ENCODE measurements at regions not wholly inside any gene's neighbourhood (a gene's known extent, or its start where the extent isn't known, plus 50 kb on each side); places are given as distances from the start of the nearest gene placed in this dataset.

DNA sequence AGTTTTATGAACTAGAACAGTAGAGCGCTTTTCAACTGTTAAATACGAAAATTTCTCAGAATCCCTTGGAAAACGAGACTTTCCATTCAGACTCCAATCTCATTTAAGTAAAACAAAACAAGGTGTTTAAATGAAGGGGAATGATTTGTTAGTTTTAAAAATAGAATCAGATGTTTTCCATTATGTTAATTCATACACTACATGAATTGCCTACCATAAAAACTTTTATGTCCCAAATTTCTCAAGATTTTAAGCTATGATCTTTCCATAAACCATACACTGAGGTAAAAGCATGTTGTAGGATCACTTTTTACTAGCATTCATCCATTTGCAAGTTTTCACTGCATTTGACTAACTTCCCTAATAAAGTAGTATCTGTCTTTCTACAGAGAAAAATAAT, 180.3 kb upstream of the ZP4 start:
- H3K9ac ChIP-seq (ENCODE audit: low read length), result no peak overlapping the region
- H3K36me3 ChIP-seq (ENCODE audit: insufficient read depth, low read length), result no peaks in the 10 kb centered on the region
- H3K4me3 ChIP-seq (ENCODE audit: low read length), result no peak overlapping the region
- H3K79me2 ChIP-seq (replicated peaks; ENCODE audit: insufficient read depth, low read length), result no peaks in the 10 kb centered on the region
- H3K9me2 ChIP-seq (ENCODE audit: insufficient read depth, low read length), result no peaks in the 10 kb centered on the region
- H3K4me2 ChIP-seq (ENCODE audit: low read length), result no peak overlapping the region
- no peaks in the 10 kb centered on the region for H4K20me1 ChIP-seq (ENCODE audit: insufficient read depth)
- H3F3A ChIP-seq (ENCODE audit: insufficient read depth, low read length, poor library complexity, severe bottlenecking), result no peaks in the 10 kb centered on the region
- no peaks in the 10 kb centered on the region for H3K27me3 ChIP-seq (ENCODE audit: insufficient read depth, low read depth, low read length)
- no peak overlapping the region for H2AFZ ChIP-seq (ENCODE audit: low read depth, low read length)
- H3K27ac ChIP-seq (ENCODE audit: low read length), result no peak overlapping the region
- TF ChIP-seq RAD21 (conservative IDR thresholded peaks at IDR 0.05), result no peak
- TF ChIP-seq TAF1 (IDR thresholded peaks at IDR 0.05; ENCODE audit: low read depth), result no peak
- TF ChIP-seq EZH2 (IDR thresholded peaks at IDR 0.05; ENCODE audit: borderline replicate concordance, insufficient read depth, low read length, poor library complexity, severe bottlenecking), result no peak
- no peak for TF ChIP-seq SMC3 (conservative IDR thresholded peaks at IDR 0.05; ENCODE audit: poor library complexity)
- TF ChIP-seq, protein P1, sequence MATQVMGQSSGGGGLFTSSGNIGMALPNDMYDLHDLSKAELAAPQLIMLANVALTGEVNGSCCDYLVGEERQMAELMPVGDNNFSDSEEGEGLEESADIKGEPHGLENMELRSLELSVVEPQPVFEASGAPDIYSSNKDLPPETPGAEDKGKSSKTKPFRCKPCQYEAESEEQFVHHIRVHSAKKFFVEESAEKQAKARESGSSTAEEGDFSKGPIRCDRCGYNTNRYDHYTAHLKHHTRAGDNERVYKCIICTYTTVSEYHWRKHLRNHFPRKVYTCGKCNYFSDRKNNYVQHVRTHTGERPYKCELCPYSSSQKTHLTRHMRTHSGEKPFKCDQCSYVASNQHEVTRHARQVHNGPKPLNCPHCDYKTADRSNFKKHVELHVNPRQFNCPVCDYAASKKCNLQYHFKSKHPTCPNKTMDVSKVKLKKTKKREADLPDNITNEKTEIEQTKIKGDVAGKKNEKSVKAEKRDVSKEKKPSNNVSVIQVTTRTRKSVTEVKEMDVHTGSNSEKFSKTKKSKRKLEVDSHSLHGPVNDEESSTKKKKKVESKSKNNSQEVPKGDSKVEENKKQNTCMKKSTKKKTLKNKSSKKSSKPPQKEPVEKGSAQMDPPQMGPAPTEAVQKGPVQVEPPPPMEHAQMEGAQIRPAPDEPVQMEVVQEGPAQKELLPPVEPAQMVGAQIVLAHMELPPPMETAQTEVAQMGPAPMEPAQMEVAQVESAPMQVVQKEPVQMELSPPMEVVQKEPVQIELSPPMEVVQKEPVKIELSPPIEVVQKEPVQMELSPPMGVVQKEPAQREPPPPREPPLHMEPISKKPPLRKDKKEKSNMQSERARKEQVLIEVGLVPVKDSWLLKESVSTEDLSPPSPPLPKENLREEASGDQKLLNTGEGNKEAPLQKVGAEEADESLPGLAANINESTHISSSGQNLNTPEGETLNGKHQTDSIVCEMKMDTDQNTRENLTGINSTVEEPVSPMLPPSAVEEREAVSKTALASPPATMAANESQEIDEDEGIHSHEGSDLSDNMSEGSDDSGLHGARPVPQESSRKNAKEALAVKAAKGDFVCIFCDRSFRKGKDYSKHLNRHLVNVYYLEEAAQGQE (IDR thresholded peaks at IDR 0.05; ENCODE audit: borderline replicate concordance), result no peak
- TF ChIP-seq MXI1 (conservative IDR thresholded peaks at IDR 0.05; ENCODE audit: poor library complexity, severe bottlenecking), result no peak
- TF ChIP-seq, protein P2, sequence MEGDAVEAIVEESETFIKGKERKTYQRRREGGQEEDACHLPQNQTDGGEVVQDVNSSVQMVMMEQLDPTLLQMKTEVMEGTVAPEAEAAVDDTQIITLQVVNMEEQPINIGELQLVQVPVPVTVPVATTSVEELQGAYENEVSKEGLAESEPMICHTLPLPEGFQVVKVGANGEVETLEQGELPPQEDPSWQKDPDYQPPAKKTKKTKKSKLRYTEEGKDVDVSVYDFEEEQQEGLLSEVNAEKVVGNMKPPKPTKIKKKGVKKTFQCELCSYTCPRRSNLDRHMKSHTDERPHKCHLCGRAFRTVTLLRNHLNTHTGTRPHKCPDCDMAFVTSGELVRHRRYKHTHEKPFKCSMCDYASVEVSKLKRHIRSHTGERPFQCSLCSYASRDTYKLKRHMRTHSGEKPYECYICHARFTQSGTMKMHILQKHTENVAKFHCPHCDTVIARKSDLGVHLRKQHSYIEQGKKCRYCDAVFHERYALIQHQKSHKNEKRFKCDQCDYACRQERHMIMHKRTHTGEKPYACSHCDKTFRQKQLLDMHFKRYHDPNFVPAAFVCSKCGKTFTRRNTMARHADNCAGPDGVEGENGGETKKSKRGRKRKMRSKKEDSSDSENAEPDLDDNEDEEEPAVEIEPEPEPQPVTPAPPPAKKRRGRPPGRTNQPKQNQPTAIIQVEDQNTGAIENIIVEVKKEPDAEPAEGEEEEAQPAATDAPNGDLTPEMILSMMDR (IDR thresholded peaks at IDR 0.05; ENCODE audit: poor library complexity, severe bottlenecking), result no peak
- TF ChIP-seq EP300 (conservative IDR thresholded peaks at IDR 0.05; ENCODE audit: poor library complexity, severe bottlenecking), result no peak
- TF ChIP-seq POLR2AphosphoS5 (IDR thresholded peaks at IDR 0.05), result no peak
- no peaks in the 10 kb centered on the region for H3K9me3 ChIP-seq (ENCODE audit: low read length)

- Histone ChIP-seq H3F3A (ENCODE audit: insufficient read depth, low read length, poor library complexity, severe bottlenecking) (no peaks in the 10 kb centered on the region), H3K9me3 (ENCODE audit: low read length) (no peaks in the 10 kb centered on the region), H3K27me3 (ENCODE audit: insufficient read depth, low read depth, low read length) (no peaks in the 10 kb centered on the region), H3K9me2 (ENCODE audit: insufficient read depth, low read length) (no peaks in the 10 kb centered on the region), H2AFZ (ENCODE audit: low read depth, low read length) (no peak overlapping the region), H3K79me2 (replicated peaks; ENCODE audit: insufficient read depth, low read length) (no peaks in the 10 kb centered on the region), H3K36me3 (ENCODE audit: insufficient read depth, low read length) (no peaks in the 10 kb centered on the region), H3K27ac (ENCODE audit: low read length) (no peak overlapping the region), H3K4me3 (ENCODE audit: low read length) (no peak overlapping the region), H3K9ac (ENCODE audit: low read length) (no peak overlapping the region), H3K4me2 (ENCODE audit: low read length) (no peak overlapping the region), H4K20me1 (ENCODE audit: insufficient read depth) (no peaks in the 10 kb centered on the region)
- TF ChIP-seq RAD21 (conservative IDR thresholded peaks at IDR 0.05) (no peak), MXI1 (conservative IDR thresholded peaks at IDR 0.05; ENCODE audit: poor library complexity, severe bottlenecking) (no peak), EP300 (conservative IDR thresholded peaks at IDR 0.05; ENCODE audit: poor library complexity, severe bottlenecking) (no peak), EZH2 (IDR thresholded peaks at IDR 0.05; ENCODE audit: borderline replicate concordance, insufficient read depth, low read length, poor library complexity, severe bottlenecking) (no peak), SMC3 (conservative IDR thresholded peaks at IDR 0.05; ENCODE audit: poor library complexity) (no peak), TAF1 (IDR thresholded peaks at IDR 0.05; ENCODE audit: low read depth) (no peak), POLR2AphosphoS5 (IDR thresholded peaks at IDR 0.05) (no peak)
- TF ChIP-seq, protein P2 (IDR thresholded peaks at IDR 0.05; ENCODE audit: poor library complexity, severe bottlenecking), result no peak
- TF ChIP-seq, protein P1 (IDR thresholded peaks at IDR 0.05; ENCODE audit: borderline replicate concordance), result no peak
Observed at GRCh38 chr1:238063454-238063853, 172.7 kb upstream of the ZP4 start.

Measured in neural cell (in vitro differentiated cells).